ENCODE measurements at regions not wholly inside any gene's neighbourhood (a gene's known extent, or its start where the extent isn't known, plus 50 kb on each side); places are given as distances from the start of the nearest gene placed in this dataset.

GRCh38 chr17:13407381-13407780 is 194.3 kb downstream of the HS3ST3A1 start:
- Histone ChIP-seq H3K4me2 (no peak overlapping the region), H3K4me3 (no peak overlapping the region), H3K79me2 (replicated peaks; ENCODE audit: insufficient read depth) (no peaks in the 10 kb centered on the region), H3K36me3 (ENCODE audit: insufficient read depth) (no peaks in the 10 kb centered on the region), H3K27ac (ENCODE audit: low read depth) (no peak overlapping the region), H2AFZ (no peak overlapping the region), H3K27me3 (ENCODE audit: insufficient read depth) (no peaks in the 10 kb centered on the region), H4K20me1 (replicated peaks; ENCODE audit: insufficient read depth) (no peaks in the 10 kb centered on the region), H3F3A (replicated peaks; ENCODE audit: low read depth) (no peaks in the 10 kb centered on the region), H3K4me1 (ENCODE audit: insufficient read depth) (peaks cover 28% of the 10 kb centered on the region), H3K9me2 (ENCODE audit: insufficient read depth) (peaks cover 4% of the 10 kb centered on the region; the same call in 1 of the 2 replicates)
- no peaks in the 10 kb centered on the region for H3K27me3 Mint-ChIP-seq (ENCODE audit: insufficient read depth, low read depth, poor library complexity)
- no peaks in the 10 kb centered on the region for H3K9me3 Mint-ChIP-seq
- DNase-seq (ENCODE audit: low spot score) (no peak), ATAC-seq (no peak)
- no peaks in the 10 kb centered on the region for H3K36me3 Mint-ChIP-seq (ENCODE audit: low read depth)
- no peak overlapping the region for H3K27ac Mint-ChIP-seq
- H3K4me3 Mint-ChIP-seq, result no peak overlapping the region
- TF ChIP-seq EZH2phosphoT487 (IDR thresholded peaks at IDR 0.05; ENCODE audit: unreplicated experiment) (no peak), CREB1 (CRISPR knock-in tag; IDR thresholded peaks at IDR 0.05; ENCODE audit: low read depth) (no peak), EZH2 (IDR thresholded peaks at IDR 0.05; ENCODE audit: low read depth, unreplicated experiment) (no peak), JUNB (IDR thresholded peaks at IDR 0.05; ENCODE audit: unreplicated experiment) (no peak), ZNF114 (CRISPR knock-in tag; IDR thresholded peaks at IDR 0.05) (no peak), POLR2AphosphoS5 (IDR thresholded peaks at IDR 0.05; ENCODE audit: low read depth) (no peak), ZNF331 (CRISPR knock-in tag; IDR thresholded peaks at IDR 0.05; ENCODE audit: low read depth) (no peak), REST (IDR thresholded peaks at IDR 0.05; ENCODE audit: unreplicated experiment) (no peak), STAT1 (IDR thresholded peaks at IDR 0.05; ENCODE audit: unreplicated experiment) (no peak), NANOG (IDR thresholded peaks at IDR 0.05; ENCODE audit: borderline replicate concordance) (no peak), CTCF (conservative IDR thresholded peaks at IDR 0.05; ENCODE audit: low read depth in 2 of 2) (no peak)
- peaks cover 21% of the 10 kb centered on the region for H3K4me1 Mint-ChIP-seq

GRCh38 chr17:13405807-13406206 is 195.9 kb downstream of the HS3ST3A1 start:
- Histone ChIP-seq H3K36me3 (ENCODE audit: insufficient read depth) (no peaks in the 10 kb centered on the region), H3F3A (replicated peaks; ENCODE audit: low read depth) (no peaks in the 10 kb centered on the region), H3K27me3 (ENCODE audit: insufficient read depth) (no peaks in the 10 kb centered on the region), H3K4me3 (no peak overlapping the region), H3K4me1 (ENCODE audit: insufficient read depth) (peaks cover 28% of the 10 kb centered on the region), H3K79me2 (replicated peaks; ENCODE audit: insufficient read depth) (no peaks in the 10 kb centered on the region), H4K20me1 (replicated peaks; ENCODE audit: insufficient read depth) (no peaks in the 10 kb centered on the region), H3K27ac (ENCODE audit: low read depth) (no peak overlapping the region), H3K9me2 (ENCODE audit: insufficient read depth) (peaks cover 6% of the 10 kb centered on the region; the same call in 1 of the 2 replicates), H2AFZ (peak overlapping the region; percentile 74), H3K4me2 (peak overlapping the region; percentile 8; the same call in 1 of the 2 replicates)
- DNase-seq (ENCODE audit: low spot score) (no peak), ATAC-seq (no peak; the same call in 2 of the 3 replicates)
- Mint-ChIP-seq H3K36me3 (ENCODE audit: low read depth) (no peaks in the 10 kb centered on the region), H3K4me3 (no peak overlapping the region), H3K27me3 (ENCODE audit: insufficient read depth, low read depth, poor library complexity) (peaks cover 3% of the 10 kb centered on the region), H3K9me3 (no peaks in the 10 kb centered on the region), H3K4me1 (peaks cover 21% of the 10 kb centered on the region), H3K27ac (no peak overlapping the region)
- TF ChIP-seq POLR2AphosphoS5 (IDR thresholded peaks at IDR 0.05; ENCODE audit: low read depth) (no peak), CTCF (conservative IDR thresholded peaks at IDR 0.05; ENCODE audit: low read depth in 2 of 2) (no peak), STAT1 (IDR thresholded peaks at IDR 0.05; ENCODE audit: unreplicated experiment) (no peak), NANOG (IDR thresholded peaks at IDR 0.05; ENCODE audit: borderline replicate concordance) (no peak), ZNF331 (CRISPR knock-in tag; IDR thresholded peaks at IDR 0.05; ENCODE audit: low read depth) (no peak), REST (IDR thresholded peaks at IDR 0.05; ENCODE audit: unreplicated experiment) (no peak)
